Osteoblast (primary cell): ENCODE measurements at regions not wholly inside any gene's neighbourhood (a gene's known extent, or its start where the extent isn't known, plus 50 kb on each side); places are given as distances from the start of the nearest gene placed in this dataset.

ENCODE experiments used
- DNase-seq: peaks from one replicate; pipeline ENCODE4 v3.0.0; 2011; ENCODE audit warnings: low spot score, mixed read lengths; ENCODE audit not compliant: insufficient read length; ENCODE audit errors: missing footprints
- H2AFZ ChIP-seq: 2 replicates; pipeline ENCODE4 v1.6.0; 2011; ENCODE audit warnings: mild to moderate bottlenecking, low read length
- H3K27ac ChIP-seq: 2 replicates; pipeline ENCODE4 v1.5.1; 2011; ENCODE audit warnings: mild to moderate bottlenecking, low read depth, low read length, moderate library complexity
- H3K27me3 ChIP-seq: 2 replicates; pipeline ENCODE4 v1.6.0; 2012; ENCODE audit warnings: mild to moderate bottlenecking, control low read depth, inconsistent platforms, low read length, moderate library complexity; ENCODE audit not compliant: insufficient read depth
- H3K36me3 ChIP-seq: 2 replicates; pipeline ENCODE4 v1.5.1; 2011; ENCODE audit warnings: mild to moderate bottlenecking, low read length, control low read depth, moderate library complexity; ENCODE audit not compliant: insufficient read depth
- H3K4me1 ChIP-seq: 2 replicates; pipeline ENCODE4 v1.5.1; 2011; ENCODE audit warnings: mild to moderate bottlenecking, low read length, control low read depth, moderate library complexity; ENCODE audit not compliant: insufficient read depth
- H3K4me2 ChIP-seq: 2 replicates; pipeline ENCODE4 v1.6.0; 2011; ENCODE audit warnings: mild to moderate bottlenecking, low read length; ENCODE audit not compliant: insufficient read depth
- H3K4me3 ChIP-seq: fragments of 200-600 bp; sonication (generic); 3 replicates; pipeline ENCODE4 v1.5.1; 2012; ENCODE audit warnings: mild to moderate bottlenecking, low read length, inconsistent platforms; ENCODE audit not compliant: insufficient read depth
- H3K79me2 ChIP-seq: 2 replicates; pipeline ENCODE4 v1.6.0; 2012; ENCODE audit warnings: mild to moderate bottlenecking, low read length, control low read depth, inconsistent platforms; ENCODE audit not compliant: insufficient read depth
- H3K9me3 ChIP-seq: 2 replicates; pipeline ENCODE4 v1.5.1; 2011; ENCODE audit warnings: low read depth, low read length, control low read depth
- H4K20me1 ChIP-seq: 2 replicates; pipeline ENCODE4 v1.6.0; 2012; ENCODE audit warnings: mild to moderate bottlenecking, low read length, control low read depth; ENCODE audit not compliant: insufficient read depth
- TF ChIP-seq, protein P1 (sequence below): IDR thresholded peaks from 2 replicates; pipeline ENCODE4 v1.5.1; 2011; ENCODE audit warnings: mild to moderate bottlenecking, low read depth, low read length, moderate library complexity; ENCODE audit errors: extremely low read depth

DNA sequence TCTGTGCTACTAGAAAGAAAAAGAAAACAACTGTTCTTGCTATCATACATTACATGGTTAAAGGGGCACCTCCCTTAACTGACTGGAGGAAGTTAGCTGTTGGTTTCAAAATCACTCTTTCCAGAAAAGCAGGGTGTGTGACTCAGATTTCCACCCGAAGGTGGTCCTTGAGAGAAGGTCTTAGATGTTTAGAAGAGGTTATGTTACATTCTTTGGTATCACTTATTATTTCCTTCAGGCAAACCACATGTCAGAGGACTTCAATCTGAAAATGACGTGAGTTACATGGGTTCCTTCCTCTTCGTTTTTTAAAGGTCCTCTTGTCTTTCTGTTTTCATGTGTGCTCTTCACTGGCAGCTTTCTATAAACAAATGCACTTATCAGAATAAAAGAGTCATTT lies 307.9 kb upstream of the CBLB start:
- Histone ChIP-seq H3K79me2 (no peaks in the 10 kb centered on the region), H3K4me3 (peak overlapping the region; percentile 57), H3K27me3 (no peaks in the 10 kb centered on the region), H2AFZ (peak overlapping the region; percentile 84), H3K4me2 (peak overlapping the region; percentile 70), H4K20me1 (no peaks in the 10 kb centered on the region), H3K27ac (no peak overlapping the region), H3K9me3 (no peaks in the 10 kb centered on the region), H3K4me1 (no peaks in the 10 kb centered on the region), H3K36me3 (no peaks in the 10 kb centered on the region)
- TF ChIP-seq, protein P1, sequence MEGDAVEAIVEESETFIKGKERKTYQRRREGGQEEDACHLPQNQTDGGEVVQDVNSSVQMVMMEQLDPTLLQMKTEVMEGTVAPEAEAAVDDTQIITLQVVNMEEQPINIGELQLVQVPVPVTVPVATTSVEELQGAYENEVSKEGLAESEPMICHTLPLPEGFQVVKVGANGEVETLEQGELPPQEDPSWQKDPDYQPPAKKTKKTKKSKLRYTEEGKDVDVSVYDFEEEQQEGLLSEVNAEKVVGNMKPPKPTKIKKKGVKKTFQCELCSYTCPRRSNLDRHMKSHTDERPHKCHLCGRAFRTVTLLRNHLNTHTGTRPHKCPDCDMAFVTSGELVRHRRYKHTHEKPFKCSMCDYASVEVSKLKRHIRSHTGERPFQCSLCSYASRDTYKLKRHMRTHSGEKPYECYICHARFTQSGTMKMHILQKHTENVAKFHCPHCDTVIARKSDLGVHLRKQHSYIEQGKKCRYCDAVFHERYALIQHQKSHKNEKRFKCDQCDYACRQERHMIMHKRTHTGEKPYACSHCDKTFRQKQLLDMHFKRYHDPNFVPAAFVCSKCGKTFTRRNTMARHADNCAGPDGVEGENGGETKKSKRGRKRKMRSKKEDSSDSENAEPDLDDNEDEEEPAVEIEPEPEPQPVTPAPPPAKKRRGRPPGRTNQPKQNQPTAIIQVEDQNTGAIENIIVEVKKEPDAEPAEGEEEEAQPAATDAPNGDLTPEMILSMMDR = no peak
- no peak for DNase-seq

DNA sequence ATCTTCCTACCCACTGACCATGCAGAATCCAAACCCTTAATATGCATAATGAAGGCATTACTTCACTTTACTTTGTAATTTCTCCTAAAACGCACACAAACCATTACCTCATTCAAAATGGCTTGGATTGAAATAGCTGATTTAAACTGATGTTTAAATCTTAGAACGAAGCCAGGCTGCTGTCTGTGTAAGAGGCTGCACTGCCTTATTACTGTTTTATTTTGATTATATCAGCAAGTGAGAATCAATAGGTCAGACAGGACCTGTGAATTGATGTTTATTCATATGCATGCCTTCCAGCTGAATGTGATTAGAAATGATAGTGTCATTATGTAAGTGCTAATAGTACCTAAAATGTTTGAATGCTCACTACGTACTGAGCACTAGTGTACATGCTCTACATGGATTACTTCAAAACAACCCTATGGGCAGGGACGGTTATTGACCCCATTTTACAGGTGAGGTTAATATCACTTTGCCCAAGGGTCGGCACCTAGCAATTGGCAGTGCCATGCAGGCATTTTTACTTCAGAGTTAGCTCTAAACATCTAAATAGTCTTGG lies 314.2 kb upstream of the CBLB start:
- H2AFZ ChIP-seq = no peak overlapping the region
- no peaks in the 10 kb centered on the region for H4K20me1 ChIP-seq
- DNase-seq = no peak
- TF ChIP-seq, protein P1 = no peak
- H3K36me3 ChIP-seq = no peaks in the 10 kb centered on the region
- no peak overlapping the region for H3K4me3 ChIP-seq
- no peaks in the 10 kb centered on the region for H3K79me2 ChIP-seq
- H3K27me3 ChIP-seq = no peaks in the 10 kb centered on the region
- H3K4me2 ChIP-seq = no peak overlapping the region
- no peak overlapping the region for H3K27ac ChIP-seq
- H3K4me1 ChIP-seq = peaks cover 8% of the 10 kb centered on the region
- H3K9me3 ChIP-seq = no peaks in the 10 kb centered on the region

DNA sequence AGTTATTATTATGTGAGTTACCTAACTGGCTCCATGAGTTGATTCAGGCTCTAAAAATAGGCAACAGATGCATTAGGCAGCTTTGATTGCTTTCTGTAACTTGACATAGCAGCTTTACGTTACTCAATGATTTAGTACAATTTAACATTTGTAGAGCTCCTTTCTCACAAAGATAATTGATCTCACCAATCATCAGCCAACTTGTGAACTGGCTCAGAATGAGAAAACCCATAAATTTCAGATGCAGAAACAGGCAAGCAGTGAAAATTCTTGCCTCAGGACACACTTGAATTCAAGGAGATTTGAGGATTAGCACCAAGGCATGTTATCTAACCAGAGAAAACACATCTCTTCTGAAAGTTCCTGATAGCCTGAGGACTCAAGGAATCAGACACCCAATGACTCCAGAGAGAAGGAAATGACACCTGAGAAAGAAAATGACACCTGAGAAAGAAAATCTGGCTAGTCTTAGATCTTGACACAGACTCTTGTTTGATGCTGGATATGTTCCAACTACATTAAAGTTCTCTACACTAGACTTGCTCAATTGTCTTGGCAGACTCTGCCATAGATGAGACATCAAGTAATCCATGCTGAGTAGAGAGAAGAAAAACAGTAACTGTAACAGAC lies 315.1 kb upstream of the CBLB start:
- H2AFZ ChIP-seq = no peak overlapping the region
- peak overlapping the region; percentile 11 for H3K4me2 ChIP-seq

More for the DNA sequence above, 315.1 kb upstream of the CBLB start:
- no peak overlapping the region for H3K4me3 ChIP-seq
- no peaks in the 10 kb centered on the region for H4K20me1 ChIP-seq
- no peaks in the 10 kb centered on the region for H3K79me2 ChIP-seq
- TF ChIP-seq, protein P1 = no peak
- no peak overlapping the region for H3K27ac ChIP-seq
- H3K9me3 ChIP-seq = no peaks in the 10 kb centered on the region
- H3K4me1 ChIP-seq = peaks cover 8% of the 10 kb centered on the region
- peak; percentile 10 for DNase-seq
- no peaks in the 10 kb centered on the region for H3K36me3 ChIP-seq
- no peaks in the 10 kb centered on the region for H3K27me3 ChIP-seq
